ENCODE measurements at regions not wholly inside any gene's neighbourhood (a gene's known extent, or its start where the extent isn't known, plus 50 kb on each side); places are given as distances from the start of the nearest gene placed in this dataset.

- H3F3A ChIP-seq (ENCODE audit: insufficient read depth, low read depth), result no peaks in the 10 kb centered on the region
- H3K9me2 ChIP-seq (ENCODE audit: insufficient read depth), result no peaks in the 10 kb centered on the region
- H3K27me3 ChIP-seq (ENCODE audit: insufficient read depth, low read depth), result no peaks in the 10 kb centered on the region
- intact Hi-C loops (cut with micrococcal nuclease; ENCODE audit: unreplicated experiment), result no loop called here
- ChIA-PET POLR2A (ENCODE audit: unreplicated experiment) (interaction anchor here (0.6 kb wide), 1 partner anchor 42 kb away, joined by 3 read pairs; no protein-coding TSS in a partner anchor), CTCF (interaction anchor here (0.6 to 0.7 kb wide), 3 partner anchors 14 to 1136 kb away, joined by 4 to 9 read pairs (median 6); no protein-coding TSS in a partner anchor)
- H2AFZ ChIP-seq, result no peak overlapping the region
- DNase-seq, result no peak
- H3K4me3 ChIP-seq, result no peak overlapping the region
- H3K9me3 ChIP-seq (ENCODE audit: insufficient read depth, low read depth), result 0 out of 2 replicates have a peak, but pooled peaks cover 5% of the 10 kb centered on the region
- H3K4me1 ChIP-seq (replicated peaks; ENCODE audit: insufficient read depth), result no peaks in the 10 kb centered on the region
- TF ChIP-seq CTCF (conservative IDR thresholded peaks at IDR 0.05), result no peak
- no peak for TF ChIP-seq EZH2 (IDR thresholded peaks at IDR 0.05; ENCODE audit: low read depth)
- no peaks in the 10 kb centered on the region for H3K36me3 ChIP-seq (ENCODE audit: low read depth)
- H3K4me2 ChIP-seq, result no peak overlapping the region
- H4K20me1 ChIP-seq (ENCODE audit: insufficient read depth), result no peaks in the 10 kb centered on the region
- BruUV-seq (replicated peaks), result no TSS peak
- H3K79me2 ChIP-seq (ENCODE audit: low read depth), result no peaks in the 10 kb centered on the region
- no peak overlapping the region for H3K27ac ChIP-seq
Measured at GRCh38 chr2:221802089-221802488, 230.0 kb upstream of the EPHA4 start.

GRCh38 chr2:221792971-221793521, 220.9 kb upstream of the EPHA4 start:
- Histone ChIP-seq H3K4me1 (replicated peaks; ENCODE audit: insufficient read depth) (peaks cover 50% of the 10 kb centered on the region), H4K20me1 (ENCODE audit: insufficient read depth) (no peaks in the 10 kb centered on the region), H3K27me3 (ENCODE audit: insufficient read depth, low read depth) (no peaks in the 10 kb centered on the region), H3K27ac (peak overlapping the region; percentile 86), H3K36me3 (ENCODE audit: low read depth) (no peaks in the 10 kb centered on the region), H3K4me2 (peak overlapping the region; percentile 73), H3K4me3 (0 out of 2 replicates have a peak overlapping the region, but pooled peaks have one; percentile 18), H3F3A (ENCODE audit: insufficient read depth, low read depth) (peaks cover 28% of the 10 kb centered on the region), H3K9me2 (ENCODE audit: insufficient read depth) (no peaks in the 10 kb centered on the region), H2AFZ (peak overlapping the region; percentile 57), H3K9me3 (ENCODE audit: insufficient read depth, low read depth) (peaks cover 24% of the 10 kb centered on the region; the same call in 1 of the 2 replicates), H3K79me2 (ENCODE audit: low read depth) (no peaks in the 10 kb centered on the region)
- TF ChIP-seq CTCF (conservative IDR thresholded peaks at IDR 0.05) (no peak), EZH2 (IDR thresholded peaks at IDR 0.05; ENCODE audit: low read depth) (no peak)
- no peak for DNase-seq
- CTCF ChIA-PET, result interaction anchor here (1.4 kb wide), 1 partner anchor 12 kb away, joined by 4 read pairs; no protein-coding TSS in a partner anchor
- intact Hi-C loops (cut with micrococcal nuclease; ENCODE audit: unreplicated experiment), result loop anchor here (5.0 kb wide), 2 partner anchors 164 to 166 kb away; no protein-coding TSS in a partner anchor
- POLR2A ChIA-PET (ENCODE audit: unreplicated experiment), result interaction anchor here (0.7 kb wide), 1 partner anchor 22 kb away, joined by 31 read pairs; no protein-coding TSS in a partner anchor
- no TSS peak for BruUV-seq (replicated peaks)

- ChIA-PET CTCF (no interaction called here), POLR2A (ENCODE audit: unreplicated experiment) (no interaction called here)
- Histone ChIP-seq H3K79me2 (ENCODE audit: low read depth) (no peaks in the 10 kb centered on the region), H3K4me1 (replicated peaks; ENCODE audit: insufficient read depth) (peaks cover 50% of the 10 kb centered on the region), H4K20me1 (ENCODE audit: insufficient read depth) (no peaks in the 10 kb centered on the region), H3K27ac (0 out of 2 replicates have a peak overlapping the region, but pooled peaks have one; percentile 0), H3K9me3 (ENCODE audit: insufficient read depth, low read depth) (peaks cover 17% of the 10 kb centered on the region; the same call in 1 of the 2 replicates), H3K36me3 (ENCODE audit: low read depth) (no peaks in the 10 kb centered on the region), H3K4me2 (no peak overlapping the region; the same call in 1 of the 2 replicates), H3F3A (ENCODE audit: insufficient read depth, low read depth) (peaks cover 28% of the 10 kb centered on the region), H2AFZ (peak overlapping the region; percentile 52; the same call in 1 of the 2 replicates), H3K9me2 (ENCODE audit: insufficient read depth) (no peaks in the 10 kb centered on the region), H3K27me3 (ENCODE audit: insufficient read depth, low read depth) (no peaks in the 10 kb centered on the region), H3K4me3 (no peak overlapping the region)
- TF ChIP-seq CTCF (conservative IDR thresholded peaks at IDR 0.05) (no peak), EZH2 (IDR thresholded peaks at IDR 0.05; ENCODE audit: low read depth) (no peak)
- peak in 1 of 2 experiments; percentile 52 for DNase-seq
- no TSS peak for BruUV-seq (replicated peaks)
- intact Hi-C loops (cut with micrococcal nuclease; ENCODE audit: unreplicated experiment), result loop anchor here (5.0 kb wide), 2 partner anchors 165 kb away; no protein-coding TSS in a partner anchor
Measured at GRCh38 chr2:221791844-221792243, 219.7 kb upstream of the EPHA4 start.

Measured in PC-9 (cell line).